Heart left ventricle (tissue), 16 donors: ENCODE measurements at regions not wholly inside any gene's neighbourhood (a gene's known extent, or its start where the extent isn't known, plus 50 kb on each side); places are given as distances from the start of the nearest gene placed in this dataset.

Experiments
- ATAC-seq, 4 donors: fragments of 200-7000 bp; cut with Tn5 transposase; one replicate each; pipeline ENCODE4 v1.9.1; 2020 to 2022; ENCODE audit warnings: moderate library complexity in 4 of 4, mild to moderate bottlenecking in 3 of 4, moderate number of reproducible peaks in 1 of 4
- DNase-seq, 5 donors: peaks; one replicate each; pipeline ENCODE4 v3.0.0-alpha.2; 2020
- H3K27ac ChIP-seq, 12 donors: fragments of 200-600 bp; sonication (generic) in 4 of 12; one replicate each; pipeline versions ENCODE4 v1.5.0 to v1.8.0; 2016 to 2022; ENCODE audit warnings: mild to moderate bottlenecking in 2 of 12
- H3K27me3 ChIP-seq, 9 donors: fragments of 200-600 bp; sonication (generic) in 2 of 9; one replicate each; pipeline versions ENCODE4 v1.5.1 to v1.8.0; 2016 to 2022; ENCODE audit warnings: mild to moderate bottlenecking in 3 of 9
- H3K36me3 ChIP-seq, 9 donors: fragments of 200-600 bp; sonication (generic) in 2 of 9; one replicate each; pipeline versions ENCODE4 v1.5.0 to v1.8.0; 2018 to 2022; ENCODE audit warnings: mild to moderate bottlenecking in 2 of 9
- H3K4me1 ChIP-seq, 12 donors: fragments of 200-600 bp; sonication (generic) in 4 of 12; one replicate each; pipeline versions ENCODE4 v1.5.0 to v1.8.0; 2016 to 2022; ENCODE audit warnings: mild to moderate bottlenecking in 3 of 12
- H3K4me3 ChIP-seq, 12 donors: fragments of 200-600 bp; sonication (generic) in 4 of 12; one replicate each; pipeline versions ENCODE4 v1.5.0 to v1.8.0; 2017 to 2022; ENCODE audit warnings: mild to moderate bottlenecking in 9 of 12, moderate library complexity in 4 of 12
- H3K9me3 ChIP-seq, 12 donors: fragments of 200-600 bp; sonication (generic) in 4 of 12; one replicate each; pipeline versions ENCODE4 v1.5.0 to v1.8.0; 2016 to 2022; ENCODE audit warnings: mild to moderate bottlenecking in 1 of 12
- POLR2A ChIP-seq, 2 donors: fragments of 450-650 bp; IDR thresholded peaks; one replicate each; pipeline ENCODE4 v1.6.1; 2017; ENCODE audit warnings: antibody characterized with exemption in 2 of 2, mild to moderate bottlenecking in 2 of 2, moderate library complexity in 2 of 2
- WGBS, 4 donors: extraction: QIAGEN DNeasy Blood & Tissue Kit in 2 of 4; methylation state at CpG; one replicate each; pipeline versions ENCODE4 v1.1.5 to v1.1.7; 2013 to 2018; 5-methylcytosine and 5-hydroxymethylcytosine counted together
- intact Hi-C, 10 donors: fragments of 100-400 bp; cut with DNase I; formaldehyde crosslinking; loops; one replicate each; pipeline versions ENCODE4 v1.11.1 to v1.14.2; 2022
- TF ChIP-seq, protein P1 (sequence below), 12 donors: fragments of 200-600 bp; sonication (generic) in 4 of 12; IDR thresholded peaks; one replicate each; pipeline versions ENCODE4 v1.5.0 to v1.8.0; 2018 to 2022; ENCODE audit warnings: antibody characterized with exemption in 12 of 12, mild to moderate bottlenecking in 5 of 12
- donor health status: ischemic (EF 13 %, LVEDD 7.1; RV severe dilation, severe dysfunction).
- donor health status: healthy with polysubstance abuse.
- donor health status: DM: no; HTN: yes; CAD: no.
- donor health status: DM: no; HTN: no; CAD: no.
- donor health status: ischemic (EF 25% LVEDD 6.9; RV normal size, moderate dysfunction).
- donor health status: ischemic (EF 25% LVEDD 5.7; RV mildly dilated, moderate dysfunction).
- donor health status: healthy.
- donor health status: DM: yes; HTN: yes; CAD: no.
- donor health status: ischemic (EF 35%, LVEDD 5.7; RV mildly dilated, moderate dysfunction).
- donor health status: nonischemic (EF 11% LVEDD 7.7; RV severe dilation, severe dysfunction).
- donor health status: DM: yes; HTN: yes; CAD: no.
- donor health status: PGD.
- donor health status: ischemic (EF 29% LVEDD 5.4; RV normal size, mild dysfunction).
- donor health status: nonischemic (EF 23%, LVEDD 6.1; RV moderate dilation, normal function).

- intact Hi-C loops = no loop called here
- Histone ChIP-seq H3K36me3 (no peaks in the 10 kb centered on the region), H3K9me3 (peaks cover 0 to 2% (median 0%) of the 10 kb centered on the region in 12 donors), H3K4me3 (no peak overlapping the region), H3K4me1 (no peaks in the 10 kb centered on the region), H3K27me3 (peaks cover 0 to 5% (median 0%) of the 10 kb centered on the region in 9 donors), H3K27ac (no peak overlapping the region)
- ATAC-seq (no peak), DNase-seq (no peak)
- TF ChIP-seq POLR2A (IDR thresholded peaks at IDR 0.05) = no peak
- TF ChIP-seq, protein P1, sequence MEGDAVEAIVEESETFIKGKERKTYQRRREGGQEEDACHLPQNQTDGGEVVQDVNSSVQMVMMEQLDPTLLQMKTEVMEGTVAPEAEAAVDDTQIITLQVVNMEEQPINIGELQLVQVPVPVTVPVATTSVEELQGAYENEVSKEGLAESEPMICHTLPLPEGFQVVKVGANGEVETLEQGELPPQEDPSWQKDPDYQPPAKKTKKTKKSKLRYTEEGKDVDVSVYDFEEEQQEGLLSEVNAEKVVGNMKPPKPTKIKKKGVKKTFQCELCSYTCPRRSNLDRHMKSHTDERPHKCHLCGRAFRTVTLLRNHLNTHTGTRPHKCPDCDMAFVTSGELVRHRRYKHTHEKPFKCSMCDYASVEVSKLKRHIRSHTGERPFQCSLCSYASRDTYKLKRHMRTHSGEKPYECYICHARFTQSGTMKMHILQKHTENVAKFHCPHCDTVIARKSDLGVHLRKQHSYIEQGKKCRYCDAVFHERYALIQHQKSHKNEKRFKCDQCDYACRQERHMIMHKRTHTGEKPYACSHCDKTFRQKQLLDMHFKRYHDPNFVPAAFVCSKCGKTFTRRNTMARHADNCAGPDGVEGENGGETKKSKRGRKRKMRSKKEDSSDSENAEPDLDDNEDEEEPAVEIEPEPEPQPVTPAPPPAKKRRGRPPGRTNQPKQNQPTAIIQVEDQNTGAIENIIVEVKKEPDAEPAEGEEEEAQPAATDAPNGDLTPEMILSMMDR (IDR thresholded peaks at IDR 0.05) = no peak
- WGBS, 4 donors = 92 to 94% (median 93%) methylated on average over 2 of the region's 2 CpGs
These were observed 346.5 kb upstream of the PROX1 start for GRCh38 chr1:213641312-213641711.

DNA sequence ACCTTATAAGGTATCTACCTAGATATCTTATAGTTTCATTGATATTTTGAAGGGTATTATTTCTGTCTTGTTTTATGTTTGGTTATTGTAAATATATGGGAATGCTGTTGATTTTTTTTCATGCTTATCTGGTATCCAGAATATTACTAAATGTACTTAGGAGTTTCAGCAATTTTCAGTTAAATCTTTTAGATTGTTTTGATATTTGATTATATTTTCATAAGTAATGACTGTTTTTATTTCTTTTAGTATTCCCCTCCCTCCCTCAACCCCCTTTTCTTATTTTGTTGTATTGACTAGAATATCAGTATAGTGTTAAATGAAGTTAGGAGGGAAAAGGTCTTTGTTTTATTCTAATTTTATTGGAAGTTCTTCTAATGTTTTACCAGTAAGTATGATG lies 344.4 kb upstream of the PROX1 start:
- ATAC-seq (no peak), DNase-seq (no peak)
- TF ChIP-seq, protein P1 (IDR thresholded peaks at IDR 0.05) = no peak
- Histone ChIP-seq H3K4me3 (no peak overlapping the region), H3K9me3 (no peaks in the 10 kb centered on the region), H3K36me3 (no peaks in the 10 kb centered on the region), H3K4me1 (no peaks in the 10 kb centered on the region), H3K27ac (no peak overlapping the region), H3K27me3 (peaks cover 0 to 10% (median 0%) of the 10 kb centered on the region in 9 donors)
- intact Hi-C loops = no loop called here

DNA sequence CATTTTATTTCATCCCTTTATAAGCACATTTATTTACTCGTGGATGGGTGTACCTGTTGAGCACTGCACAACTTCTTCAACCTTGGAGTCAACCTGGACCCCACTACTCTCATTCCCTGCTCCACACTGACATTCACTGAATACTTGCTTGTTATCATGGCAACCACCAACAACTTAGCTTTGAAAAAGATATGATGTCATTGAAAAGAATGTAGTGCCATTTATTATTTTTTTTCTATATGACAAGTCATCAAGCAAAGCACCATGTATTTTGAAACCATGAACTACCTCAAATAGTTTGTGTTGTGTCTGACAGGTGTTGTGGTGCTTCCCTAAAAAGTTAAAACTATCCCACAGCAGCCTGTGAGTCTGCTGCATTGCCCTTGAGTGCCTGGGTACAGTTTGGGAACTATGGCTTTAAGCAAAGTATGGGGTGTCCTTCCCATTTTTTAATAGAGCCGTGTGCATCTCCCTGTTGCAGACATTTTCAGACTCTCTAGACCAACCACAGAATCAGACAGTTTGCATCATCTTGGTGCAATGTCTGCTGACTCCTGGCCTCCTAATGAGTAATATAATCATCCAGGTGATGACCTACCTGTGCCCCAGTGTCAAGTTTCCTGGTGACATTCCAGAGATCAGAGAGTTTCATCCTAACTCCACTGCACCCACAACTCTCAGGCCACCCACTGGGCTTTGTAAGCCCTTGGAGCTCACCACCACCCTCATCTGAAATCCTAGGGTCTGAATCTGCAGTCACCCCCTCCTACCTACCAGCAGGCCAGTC lies 339.7 kb upstream of the PROX1 start:
- no peak for ATAC-seq
- no peak for DNase-seq
- peaks cover 0 to 14% (median 0%) of the 10 kb centered on the region in 9 donors for H3K27me3 ChIP-seq
- intact Hi-C loops = no loop called here
- TF ChIP-seq POLR2A (IDR thresholded peaks at IDR 0.05) = no peak
- TF ChIP-seq, protein P1 (IDR thresholded peaks at IDR 0.05) = no peak
- H3K9me3 ChIP-seq = no peaks in the 10 kb centered on the region
- H3K27ac ChIP-seq = no peak overlapping the region
- H3K4me1 ChIP-seq = no peaks in the 10 kb centered on the region
- H3K36me3 ChIP-seq = no peaks in the 10 kb centered on the region
- no peak overlapping the region for H3K4me3 ChIP-seq
- WGBS, 4 donors = 44 to 73% (median 70%) methylated on average over 2 of the region's 2 CpGs

- intact Hi-C loops = no loop called here
- no peaks in the 10 kb centered on the region for H3K4me1 ChIP-seq
- TF ChIP-seq POLR2A (IDR thresholded peaks at IDR 0.05) = no peak
- TF ChIP-seq, protein P1 (IDR thresholded peaks at IDR 0.05) = no peak
- WGBS, 4 donors = 87 to 90% (median 88%) methylated on average over 10 of the region's 10 CpGs
- DNase-seq (no peak), ATAC-seq (no peak)
- H3K27me3 ChIP-seq = peaks cover 0 to 14% (median 0%) of the 10 kb centered on the region in 9 donors
- no peak overlapping the region for H3K27ac ChIP-seq
- H3K4me3 ChIP-seq = no peak overlapping the region
- no peaks in the 10 kb centered on the region for H3K36me3 ChIP-seq
- no peaks in the 10 kb centered on the region for H3K9me3 ChIP-seq
These were observed 338.4 kb upstream of the PROX1 start for GRCh38 chr1:213649373-213649772.
